Uterus (tissue), 2 donors: ENCODE measurements at regions not wholly inside any gene's neighbourhood (a gene's known extent, or its start where the extent isn't known, plus 50 kb on each side); places are given as distances from the start of the nearest gene placed in this dataset.

Source experiments
- CTCF ChIP-seq, 4 experiments: fragments of 200-600 bp in 2 of 4; fragments of 450-650 bp in 2 of 4; sonication (generic) in 2 of 4; IDR thresholded peaks; one replicate each; pipeline ENCODE4 v1.5.1; 2016 to 2019; ENCODE audit warnings: antibody characterized with exemption in 4 of 4, mild to moderate bottlenecking in 2 of 4, moderate library complexity in 1 of 4
- POLR2A ChIP-seq, 2 donors: fragments of 450-650 bp; IDR thresholded peaks; one replicate each; pipeline ENCODE4 v1.6.1; 2016; ENCODE audit warnings: antibody characterized with exemption in 2 of 2, mild to moderate bottlenecking in 1 of 2, moderate library complexity in 1 of 2

- TF ChIP-seq POLR2A (IDR thresholded peaks at IDR 0.05) (no peak), CTCF (IDR thresholded peaks at IDR 0.05) (no peak)
Observed at GRCh38 chr9:1253064-1253979, 203.2 kb downstream of the DMRT2 start.
